GM13977 (cell line): ENCODE measurements at regions not wholly inside any gene's neighbourhood (a gene's known extent, or its start where the extent isn't known, plus 50 kb on each side); places are given as distances from the start of the nearest gene placed in this dataset.

ENCODE experiments used
- DNase-seq: peaks from one replicate; pipeline ENCODE4 v3.0.0; 2012; ENCODE audit warnings: low spot score
- in situ Hi-C: fragments of 300-500 bp; cut with MboI; formaldehyde crosslinking; loops from one replicate; pipeline ENCODE4 v1.12.0; 2022; ENCODE audit warnings: low sequenced_read_pairs, low pct_unique_long_range_greater_than_20kb, mixed read lengths, inconsistent platforms; ENCODE audit not compliant: unreplicated experiment
- TF ChIP-seq, protein P1 (sequence below): IDR thresholded peaks from 2 replicates; pipeline ENCODE4 v1.5.1; 2012; ENCODE audit warnings: mild to moderate bottlenecking, control low read depth; ENCODE audit not compliant: insufficient read depth; ENCODE audit errors: extremely low read depth, missing control alignments

DNA sequence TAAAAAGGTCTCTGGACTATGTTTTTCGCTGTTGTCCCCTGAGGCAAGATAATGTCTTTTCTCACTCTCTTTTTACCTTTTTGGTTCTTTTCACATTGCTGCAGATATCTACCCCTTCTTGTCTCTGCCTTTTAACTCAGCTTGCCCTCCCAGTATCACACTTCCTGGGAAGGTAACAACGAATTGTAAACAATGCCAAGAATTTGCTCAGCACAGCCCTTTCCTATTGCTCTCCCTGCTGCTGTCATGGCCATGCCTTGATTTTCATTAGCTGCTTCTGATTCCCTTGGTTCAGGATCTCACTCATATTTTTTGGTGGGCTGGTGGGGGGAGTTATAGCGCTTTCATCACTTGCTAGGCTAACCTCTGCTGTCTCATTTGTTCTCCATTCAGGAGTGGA, 123.1 kb upstream of the DPH6 start:
- no peak for DNase-seq
- in situ Hi-C loops, result no loop called here
- TF ChIP-seq, protein P1, sequence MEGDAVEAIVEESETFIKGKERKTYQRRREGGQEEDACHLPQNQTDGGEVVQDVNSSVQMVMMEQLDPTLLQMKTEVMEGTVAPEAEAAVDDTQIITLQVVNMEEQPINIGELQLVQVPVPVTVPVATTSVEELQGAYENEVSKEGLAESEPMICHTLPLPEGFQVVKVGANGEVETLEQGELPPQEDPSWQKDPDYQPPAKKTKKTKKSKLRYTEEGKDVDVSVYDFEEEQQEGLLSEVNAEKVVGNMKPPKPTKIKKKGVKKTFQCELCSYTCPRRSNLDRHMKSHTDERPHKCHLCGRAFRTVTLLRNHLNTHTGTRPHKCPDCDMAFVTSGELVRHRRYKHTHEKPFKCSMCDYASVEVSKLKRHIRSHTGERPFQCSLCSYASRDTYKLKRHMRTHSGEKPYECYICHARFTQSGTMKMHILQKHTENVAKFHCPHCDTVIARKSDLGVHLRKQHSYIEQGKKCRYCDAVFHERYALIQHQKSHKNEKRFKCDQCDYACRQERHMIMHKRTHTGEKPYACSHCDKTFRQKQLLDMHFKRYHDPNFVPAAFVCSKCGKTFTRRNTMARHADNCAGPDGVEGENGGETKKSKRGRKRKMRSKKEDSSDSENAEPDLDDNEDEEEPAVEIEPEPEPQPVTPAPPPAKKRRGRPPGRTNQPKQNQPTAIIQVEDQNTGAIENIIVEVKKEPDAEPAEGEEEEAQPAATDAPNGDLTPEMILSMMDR, result no peak

DNA sequence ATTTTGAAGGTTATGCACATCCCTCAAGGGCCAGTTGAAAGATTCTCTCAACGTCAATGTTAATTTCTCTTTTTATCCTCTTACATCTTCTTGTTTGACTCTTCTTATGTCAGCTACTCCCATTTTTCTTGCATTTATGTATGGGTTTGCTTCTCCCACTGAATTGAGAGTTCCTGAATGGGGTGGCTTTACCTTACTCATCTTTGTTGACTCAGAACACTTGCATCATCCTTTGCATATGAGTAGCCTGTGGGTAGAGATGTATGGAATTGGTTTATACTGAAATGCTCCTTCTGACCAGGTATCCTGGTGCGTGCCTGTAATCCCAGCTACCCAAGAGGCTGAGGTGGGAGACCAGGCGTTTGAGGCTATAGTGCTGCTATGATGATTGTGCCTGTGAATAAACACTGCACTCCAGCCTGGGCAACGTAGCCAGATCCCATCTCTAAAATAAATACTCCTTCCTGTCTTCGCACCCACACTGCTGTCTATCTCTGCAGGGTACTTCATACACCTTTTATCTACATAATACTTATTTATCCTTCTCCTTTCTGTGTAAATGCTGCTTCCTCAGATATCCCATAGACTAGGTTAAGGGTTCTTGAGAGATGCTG, 123.6 kb upstream of the DPH6 start:
- in situ Hi-C loops, result no loop called here
- DNase-seq, result no peak
- TF ChIP-seq, protein P1, result no peak

DNA sequence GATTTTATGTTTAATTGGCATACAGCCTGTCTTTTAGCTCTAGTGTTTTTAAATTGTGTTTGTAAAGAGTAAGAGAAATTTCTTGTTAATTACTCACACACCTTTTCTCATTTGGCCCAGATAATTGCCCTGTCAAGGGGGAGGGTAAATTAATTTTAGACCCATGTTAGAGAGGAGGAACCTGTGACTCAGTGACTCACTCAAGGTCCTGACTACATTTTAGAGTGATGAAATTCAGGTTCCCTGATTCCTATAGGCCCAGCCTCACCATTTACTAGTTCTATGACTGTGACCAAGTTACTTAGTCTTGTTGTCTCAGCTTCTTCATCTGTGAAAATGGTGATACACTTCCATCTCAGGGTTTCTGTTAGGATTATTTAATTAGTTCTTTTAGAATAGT, 125.2 kb upstream of the DPH6 start:
- TF ChIP-seq, protein P1, result no peak
- DNase-seq, result no peak
- in situ Hi-C loops, result no loop called here

DNA sequence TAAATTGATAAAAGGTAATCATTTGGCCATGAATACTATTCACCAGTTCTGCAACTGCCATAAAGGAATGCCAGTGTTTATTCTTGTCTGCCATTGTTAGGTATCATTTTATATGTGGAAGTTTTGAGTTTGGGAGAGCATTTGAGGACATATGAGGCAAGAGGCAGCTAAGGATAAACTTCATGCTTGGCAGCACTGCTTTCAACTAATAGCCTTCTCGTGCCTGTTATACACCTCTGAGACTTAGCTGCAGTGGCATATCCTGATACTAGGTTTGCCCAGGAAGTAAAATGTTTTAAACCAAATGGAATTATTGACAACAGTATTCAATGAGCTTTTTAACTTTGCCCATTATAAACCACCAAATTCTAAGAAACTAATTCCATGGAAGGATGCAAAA, 126.0 kb upstream of the DPH6 start:
- in situ Hi-C loops, result no loop called here
- TF ChIP-seq, protein P1, result no peak
- DNase-seq, result no peak

DNA sequence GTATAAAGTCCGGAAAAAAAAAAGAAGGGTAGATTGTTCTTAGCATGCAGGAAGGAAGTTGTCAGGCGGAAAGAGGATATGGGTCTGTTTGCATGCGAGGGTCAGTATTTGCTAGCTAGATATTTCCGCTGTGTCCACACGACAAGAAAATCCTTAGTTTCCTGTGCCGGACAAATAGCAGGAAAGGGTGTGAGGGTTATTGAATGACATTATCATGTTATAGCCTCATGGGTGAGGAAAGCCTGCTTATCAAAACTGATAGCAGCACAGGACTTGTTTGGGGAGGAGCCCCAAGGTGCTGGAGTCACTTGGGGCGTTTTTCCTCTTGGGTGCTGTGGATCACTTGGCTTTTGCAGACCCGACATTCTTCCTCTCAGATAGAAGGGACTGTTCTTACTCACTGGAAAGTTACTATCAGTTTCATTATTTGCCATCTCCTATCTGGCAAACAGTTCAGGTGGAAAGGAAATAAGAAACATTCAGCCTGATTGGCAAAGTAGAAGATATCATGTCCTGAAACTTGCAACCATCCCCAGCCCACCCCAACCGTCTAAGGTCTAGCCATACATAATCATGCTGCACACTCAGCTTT, 127.2 kb upstream of the DPH6 start:
- peak; percentile 20 for DNase-seq
- in situ Hi-C loops, result no loop called here
- TF ChIP-seq, protein P1, result no peak

DNA sequence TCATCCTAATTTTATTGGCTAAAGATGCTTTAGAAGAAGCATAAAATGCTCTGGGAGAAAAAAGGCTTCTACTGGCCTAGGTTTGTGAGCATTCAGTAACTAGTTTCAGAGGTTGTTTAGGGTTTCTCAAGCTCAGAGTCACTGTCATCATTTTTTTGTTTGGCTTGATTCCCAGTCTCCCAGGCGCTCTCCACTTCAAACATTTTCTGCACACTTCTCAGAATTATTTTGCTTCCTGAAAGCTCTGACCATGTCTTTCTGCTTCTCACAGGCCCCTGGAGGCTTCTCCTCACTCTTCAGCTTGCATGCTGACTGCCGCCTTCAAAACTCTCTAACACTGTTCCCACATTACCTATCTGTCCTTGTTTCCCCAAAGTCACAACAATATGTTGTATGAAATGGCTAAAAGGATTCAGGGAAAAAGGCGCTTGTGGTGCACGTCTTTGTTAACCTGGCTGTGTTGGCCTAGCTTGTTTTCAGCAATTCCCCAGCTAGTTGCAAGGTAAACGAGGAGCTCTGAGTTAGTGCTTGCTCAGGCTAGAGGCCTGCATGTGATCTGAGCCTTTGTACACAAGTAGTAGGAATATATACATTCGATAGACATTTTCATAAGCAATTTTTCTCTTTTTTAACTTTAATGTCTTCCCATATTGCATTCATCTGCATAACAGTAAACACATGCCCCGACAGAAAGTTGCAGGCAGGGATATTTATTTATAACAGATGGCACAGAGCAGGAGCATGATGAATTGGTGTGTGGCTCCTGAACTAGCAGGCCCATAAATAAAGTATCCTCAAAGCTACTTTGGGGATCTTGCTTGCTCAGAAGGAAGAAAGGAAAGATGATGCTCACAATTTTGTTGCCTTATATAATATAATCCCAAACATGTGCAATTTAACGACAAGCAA, 129.2 kb upstream of the DPH6 start:
- no peak for DNase-seq
- TF ChIP-seq, protein P1, result no peak
- in situ Hi-C loops, result no loop called here
